CD4-positive, alpha-beta T cell treated with Interferon gamma for 1 hour (primary cell): ENCODE measurements at regions not wholly inside any gene's neighbourhood (a gene's known extent, or its start where the extent isn't known, plus 50 kb on each side); places are given as distances from the start of the nearest gene placed in this dataset.
A peak's percentile ranks its signal among the peaks of the same experiment; 100 is the strongest.

Experiments
- DNase-seq: peaks from one replicate; pipeline ENCODE4 v3.0.0-alpha.2; 2020

- DNase-seq, result no peak
Observed at GRCh38 chr9:84393266-84393950, 52.9 kb upstream of the SLC28A3 start.

GRCh38 chr9:84394036-84394435 lies 53.5 kb upstream of the SLC28A3 start:
- no peak for DNase-seq

GRCh38 chr9:84397151-84397728 lies 56.7 kb upstream of the SLC28A3 start:
- peak; percentile 39 for DNase-seq

GRCh38 chr9:84397822-84398221 lies 57.3 kb upstream of the SLC28A3 start:
- DNase-seq, result no peak

- DNase-seq, result no peak
Observed at GRCh38 chr9:84402517-84402916, 62.0 kb upstream of the SLC28A3 start.

- DNase-seq, result no peak
Observed at GRCh38 chr9:84403288-84403687, 62.7 kb upstream of the SLC28A3 start.

GRCh38 chr9:84404095-84404686 lies 63.6 kb upstream of the SLC28A3 start:
- DNase-seq, result no peak

- DNase-seq, result no peak
Observed at GRCh38 chr9:84405667-84406066, 65.1 kb upstream of the SLC28A3 start.

GRCh38 chr9:84408416-84408815 lies 67.9 kb upstream of the SLC28A3 start:
- no peak for DNase-seq

- DNase-seq, result no peak
Observed at GRCh38 chr9:84411683-84412267, 71.2 kb upstream of the SLC28A3 start.

- no peak for DNase-seq
Observed at GRCh38 chr9:84412654-84413053, 72.1 kb upstream of the SLC28A3 start.

GRCh38 chr9:84413301-84413700 lies 72.7 kb upstream of the SLC28A3 start:
- DNase-seq, result no peak

GRCh38 chr9:84419031-84419602 lies 78.6 kb upstream of the SLC28A3 start:
- DNase-seq, result no peak

- no peak for DNase-seq
Observed at GRCh38 chr9:84424931-84425330, 84.4 kb upstream of the SLC28A3 start.

GRCh38 chr9:84432746-84433145 lies 92.2 kb upstream of the SLC28A3 start:
- DNase-seq, result no peak

GRCh38 chr9:84435902-84436301 lies 95.3 kb upstream of the SLC28A3 start:
- DNase-seq, result no peak

- DNase-seq, result no peak
Observed at GRCh38 chr9:84436386-84437109, 96.0 kb upstream of the SLC28A3 start.

GRCh38 chr9:84438391-84438790 lies 97.8 kb upstream of the SLC28A3 start:
- DNase-seq, result no peak

- DNase-seq, result no peak
Observed at GRCh38 chr9:84439250-84439649, 98.7 kb upstream of the SLC28A3 start.

GRCh38 chr9:84442712-84443111 lies 102.2 kb upstream of the SLC28A3 start:
- DNase-seq, result no peak

- no peak for DNase-seq
Observed at GRCh38 chr9:84445737-84446136, 105.2 kb upstream of the SLC28A3 start.

- no peak for DNase-seq
Observed at GRCh38 chr9:84447305-84447704, 106.7 kb upstream of the SLC28A3 start.

GRCh38 chr9:84450029-84450428 lies 109.5 kb upstream of the SLC28A3 start:
- no peak for DNase-seq
